NCI-H1048 (cell line): ENCODE measurements at regions not wholly inside any gene's neighbourhood (a gene's known extent, or its start where the extent isn't known, plus 50 kb on each side); places are given as distances from the start of the nearest gene placed in this dataset.
"Not testable (repeated sequence)": the region's sequence is repeated elsewhere in the genome, so short reads cannot be mapped to it uniquely, and the experiment has no call there.

Experiments used
- DNase-seq: peaks from one replicate; lab custom pipeline; 2025; lab: John Stamatoyannopoulos, UW

GRCh38 chr3:107142786-107143575 is 234.3 kb upstream of the CCDC54 start:
- DNase-seq = no peak

- DNase-seq = no peak
Measured at GRCh38 chr3:107150675-107151074, 226.6 kb upstream of the CCDC54 start.

GRCh38 chr3:107153981-107154380 is 223.3 kb upstream of the CCDC54 start:
- no peak for DNase-seq

GRCh38 chr3:107172411-107172810 is 204.8 kb upstream of the CCDC54 start:
- DNase-seq = no peak

GRCh38 chr3:107184375-107184774 is 192.9 kb upstream of the CCDC54 start:
- DNase-seq = no peak

- DNase-seq = no peak
Measured at GRCh38 chr3:107188262-107188661, 189.0 kb upstream of the CCDC54 start.

- no peak for DNase-seq
Measured at GRCh38 chr3:107189158-107189791, 188.0 kb upstream of the CCDC54 start.

- no peak for DNase-seq
Measured at GRCh38 chr3:107193116-107193515, 184.1 kb upstream of the CCDC54 start.

- no peak for DNase-seq
Measured at GRCh38 chr3:107198581-107199181, 178.6 kb upstream of the CCDC54 start.

- DNase-seq = no peak
Measured at GRCh38 chr3:107201146-107201545, 176.1 kb upstream of the CCDC54 start.

GRCh38 chr3:107202885-107203284 is 174.4 kb upstream of the CCDC54 start:
- DNase-seq = not testable (repeated sequence)

- no peak for DNase-seq
Measured at GRCh38 chr3:107204121-107204520, 173.1 kb upstream of the CCDC54 start.

GRCh38 chr3:107205358-107205757 is 171.9 kb upstream of the CCDC54 start:
- no peak for DNase-seq

- DNase-seq = no peak
Measured at GRCh38 chr3:107206141-107206540, 171.1 kb upstream of the CCDC54 start.

GRCh38 chr3:107206945-107207344 is 170.3 kb upstream of the CCDC54 start:
- DNase-seq = no peak

- no peak for DNase-seq
Measured at GRCh38 chr3:107208100-107208499, 169.1 kb upstream of the CCDC54 start.

GRCh38 chr3:107208796-107209195 is 168.4 kb upstream of the CCDC54 start:
- DNase-seq = no peak

- DNase-seq = no peak
Measured at GRCh38 chr3:107209302-107209990, 167.8 kb upstream of the CCDC54 start.

GRCh38 chr3:107211608-107212007 is 165.6 kb upstream of the CCDC54 start:
- DNase-seq = no peak

- no peak for DNase-seq
Measured at GRCh38 chr3:107212618-107213017, 164.6 kb upstream of the CCDC54 start.

GRCh38 chr3:107213044-107213669 is 164.1 kb upstream of the CCDC54 start:
- DNase-seq = no peak

- no peak for DNase-seq
Measured at GRCh38 chr3:107216229-107216628, 161.0 kb upstream of the CCDC54 start.
